Testis (tissue), 2 donors: ENCODE measurements at regions not wholly inside any gene's neighbourhood (a gene's known extent, or its start where the extent isn't known, plus 50 kb on each side); places are given as distances from the start of the nearest gene placed in this dataset.

Experiments
- DNase-seq: peaks from one replicate; pipeline ENCODE4 v3.0.0-alpha.2; 2019
- H3K27ac ChIP-seq, 2 donors: fragments of 200-600 bp; sonication (generic); one replicate each; pipeline ENCODE4 v1.5.1; 2019
- H3K27me3 ChIP-seq: fragments of 200-600 bp; sonication (generic); one replicate; pipeline ENCODE4 v1.5.1; 2019
- H3K36me3 ChIP-seq: fragments of 200-600 bp; sonication (generic); one replicate; pipeline ENCODE4 v1.5.1; 2017; ENCODE audit warnings: low read depth; ENCODE audit errors: missing control alignments
- H3K4me1 ChIP-seq: fragments of 200-600 bp; sonication (generic); one replicate; pipeline ENCODE4 v1.5.1; 2019
- H3K4me3 ChIP-seq, 2 donors: fragments of 200-600 bp; sonication (generic); one replicate each; pipeline ENCODE4 v1.5.1; 2017 to 2019
- H3K9me3 ChIP-seq: fragments of 200-600 bp; sonication (generic); one replicate; pipeline ENCODE4 v1.5.1; 2017
- CTCF ChIP-seq, 3 experiments: fragments of 450-650 bp in 2 of 3; fragments of 200-600 bp in 1 of 3; sonication (generic) in 1 of 3; IDR thresholded peaks; one replicate each; pipeline ENCODE4 v1.5.1; 2016 to 2019; ENCODE audit warnings: antibody characterized with exemption in 3 of 3, mild to moderate bottlenecking in 2 of 3, moderate library complexity in 1 of 3
- POLR2A ChIP-seq: fragments of 450-650 bp; IDR thresholded peaks from one replicate; pipeline ENCODE4 v1.6.1; 2017; ENCODE audit warnings: antibody characterized with exemption, mild to moderate bottlenecking, moderate library complexity
- WGBS, 2 donors: methylation state at CpG; one replicate each; pipeline ENCODE4 v1.1.5; 2018; 5-methylcytosine and 5-hydroxymethylcytosine counted together
- intact Hi-C: fragments of 100-400 bp; cut with DNase I; formaldehyde crosslinking; loops from one replicate; pipeline ENCODE4 v1.15.1; 2023; ENCODE audit warnings: low total_unique reads

- Histone ChIP-seq H3K27ac (no peak overlapping the region), H3K4me1 (no peaks in the 10 kb centered on the region), H3K9me3 (no peaks in the 10 kb centered on the region), H3K4me3 (no peak overlapping the region), H3K27me3 (no peaks in the 10 kb centered on the region), H3K36me3 (no peaks in the 10 kb centered on the region)
- intact Hi-C loops: no loop called here
- WGBS, 2 donors: 51 to 63% methylated on average over 5 of the region's 5 CpGs
- DNase-seq: no peak
- TF ChIP-seq POLR2A: no peak
- no peak for TF ChIP-seq CTCF (IDR thresholded peaks at IDR 0.05)
Observed at GRCh38 chr11:42239188-42239587, 779.7 kb upstream of the LRRC4C start.

GRCh38 chr11:42243385-42243784 lies 783.9 kb upstream of the LRRC4C start:
- Histone ChIP-seq H3K4me1 (no peaks in the 10 kb centered on the region), H3K36me3 (no peaks in the 10 kb centered on the region), H3K27me3 (no peaks in the 10 kb centered on the region), H3K4me3 (no peak overlapping the region), H3K9me3 (no peaks in the 10 kb centered on the region), H3K27ac (no peak overlapping the region)
- DNase-seq: no peak
- intact Hi-C loops: no loop called here
- 75 to 92% methylated on average over 2 of the region's 2 CpGs for WGBS, 2 donors
- TF ChIP-seq CTCF (IDR thresholded peaks at IDR 0.05): no peak
- TF ChIP-seq POLR2A: no peak

GRCh38 chr11:42244376-42244775 lies 784.9 kb upstream of the LRRC4C start:
- WGBS, 2 donors: 96 to 100% methylated on average over 1 of the region's 1 CpG
- intact Hi-C loops: no loop called here
- Histone ChIP-seq H3K4me1 (no peaks in the 10 kb centered on the region), H3K9me3 (no peaks in the 10 kb centered on the region), H3K27me3 (no peaks in the 10 kb centered on the region), H3K27ac (no peak overlapping the region), H3K36me3 (no peaks in the 10 kb centered on the region), H3K4me3 (no peak overlapping the region)
- no peak for DNase-seq
- TF ChIP-seq CTCF (IDR thresholded peaks at IDR 0.05): no peak
- TF ChIP-seq POLR2A: no peak

GRCh38 chr11:42249401-42249800 lies 789.9 kb upstream of the LRRC4C start:
- H3K27me3 ChIP-seq: no peaks in the 10 kb centered on the region
- WGBS, 2 donors: 86% methylated on average over 4 of the region's 4 CpGs
- H3K4me3 ChIP-seq: no peak overlapping the region
- H3K9me3 ChIP-seq: no peaks in the 10 kb centered on the region
- no peaks in the 10 kb centered on the region for H3K36me3 ChIP-seq
- H3K27ac ChIP-seq: no peak overlapping the region
- no peak for DNase-seq
- no peaks in the 10 kb centered on the region for H3K4me1 ChIP-seq
- intact Hi-C loops: no loop called here
- no peak for TF ChIP-seq CTCF (IDR thresholded peaks at IDR 0.05)
- no peak for TF ChIP-seq POLR2A

- DNase-seq: no peak
- Histone ChIP-seq H3K36me3 (no peaks in the 10 kb centered on the region), H3K27me3 (no peaks in the 10 kb centered on the region), H3K9me3 (no peaks in the 10 kb centered on the region), H3K27ac (no peak overlapping the region), H3K4me3 (no peak overlapping the region), H3K4me1 (no peaks in the 10 kb centered on the region)
- intact Hi-C loops: no loop called here
- TF ChIP-seq POLR2A (no peak), CTCF (IDR thresholded peaks at IDR 0.05) (no peak)
- 67 to 76% methylated on average over 2 of the region's 2 CpGs for WGBS, 2 donors
Observed at GRCh38 chr11:42249956-42250355, 790.5 kb upstream of the LRRC4C start.
